Stimulated activated CD8-positive, alpha-beta memory T cell treated with anti-CD3 and anti-CD28 coated beads, Interleukin-2, amount 100 ng/mL, for 48 hours (primary cell): ENCODE measurements at regions not wholly inside any gene's neighbourhood (a gene's known extent, or its start where the extent isn't known, plus 50 kb on each side); places are given as distances from the start of the nearest gene placed in this dataset.

Experiments
- DNase-seq, 2 donors: peaks; one replicate each; pipeline ENCODE4 v3.0.0-alpha.2; 2020; ENCODE audit warnings: low read depth in 2 of 2

DNA sequence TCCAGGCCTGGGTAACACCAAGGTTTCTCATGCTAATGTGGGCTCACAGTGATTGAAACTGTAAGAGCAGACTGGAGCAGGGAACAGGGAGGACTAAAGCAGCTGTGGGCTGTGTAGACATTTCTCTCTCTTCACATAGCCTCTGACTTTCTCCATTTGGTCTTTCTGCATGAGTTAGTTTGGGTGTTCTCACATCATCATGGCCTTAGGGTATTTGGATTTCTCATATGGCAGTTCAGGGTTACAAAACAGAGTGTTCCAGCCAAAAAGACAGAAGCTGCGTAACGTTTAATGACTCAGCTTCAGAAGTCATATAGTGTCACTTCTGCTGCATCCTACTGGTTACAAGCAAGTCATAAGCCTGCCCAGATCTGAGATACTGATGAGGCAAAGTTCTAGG is 52.0 kb upstream of the OSBPL8 start:
- no peak for DNase-seq

DNA sequence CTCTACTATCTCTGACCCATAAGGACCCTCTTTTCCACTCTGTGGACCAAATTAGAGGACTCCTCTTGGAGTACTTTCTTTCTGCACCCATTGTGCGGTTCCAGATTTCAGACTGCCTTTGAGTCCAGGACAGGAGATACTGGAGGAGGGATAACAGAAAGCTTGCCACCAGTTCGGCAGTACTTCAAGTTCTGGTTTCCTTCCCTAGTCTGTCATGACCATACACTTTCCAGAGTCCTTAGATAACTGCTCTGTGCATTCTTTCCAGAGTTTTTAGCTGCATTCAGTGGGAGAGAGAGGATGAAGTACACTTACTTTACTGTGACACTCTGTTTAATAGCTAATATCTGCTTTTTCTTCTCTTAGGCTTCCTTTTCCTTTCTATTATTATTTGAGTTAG is 54.8 kb upstream of the OSBPL8 start:
- DNase-seq, result no peak

DNA sequence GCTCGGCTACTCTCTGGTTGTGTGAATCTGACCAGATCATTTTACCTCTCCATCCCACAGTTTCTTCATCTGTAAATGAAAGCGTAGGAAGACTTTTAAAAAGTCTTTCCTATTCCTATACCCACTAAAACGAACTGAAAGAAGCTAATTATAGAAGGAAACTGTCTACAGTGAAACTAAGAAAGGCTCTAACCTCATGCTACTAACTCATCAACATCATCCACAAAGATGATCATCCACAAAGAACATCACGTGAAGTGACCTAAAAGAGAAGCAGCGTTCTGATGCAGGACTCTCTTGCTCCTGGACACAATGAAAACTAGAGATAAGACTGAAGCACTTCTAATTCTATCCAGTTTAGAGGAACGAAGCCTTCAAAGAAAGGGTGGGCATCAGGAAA is 58.5 kb upstream of the OSBPL8 start:
- DNase-seq, result no peak

DNA sequence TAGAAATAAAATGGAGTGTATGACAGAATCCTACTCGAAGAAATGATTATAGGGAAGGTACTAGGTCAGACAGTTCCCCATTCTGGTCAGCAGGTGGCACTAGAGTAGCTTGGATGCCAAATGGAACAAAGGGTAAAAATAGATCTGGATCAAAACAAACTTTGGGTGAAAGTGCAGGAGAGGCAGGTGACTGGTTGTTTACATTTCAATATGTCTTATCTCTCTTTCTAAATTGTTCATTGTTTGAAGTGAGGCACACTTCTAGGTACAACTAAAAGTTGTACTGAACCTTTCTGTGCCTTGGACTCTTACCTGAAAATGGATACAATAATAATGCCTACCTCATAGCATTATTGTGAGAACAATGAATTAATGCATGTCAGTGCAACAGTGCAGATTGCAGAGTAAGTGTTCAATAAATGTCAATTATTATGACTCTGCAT is 62.0 kb upstream of the OSBPL8 start:
- DNase-seq, result peak; percentile 19 to 55

DNA sequence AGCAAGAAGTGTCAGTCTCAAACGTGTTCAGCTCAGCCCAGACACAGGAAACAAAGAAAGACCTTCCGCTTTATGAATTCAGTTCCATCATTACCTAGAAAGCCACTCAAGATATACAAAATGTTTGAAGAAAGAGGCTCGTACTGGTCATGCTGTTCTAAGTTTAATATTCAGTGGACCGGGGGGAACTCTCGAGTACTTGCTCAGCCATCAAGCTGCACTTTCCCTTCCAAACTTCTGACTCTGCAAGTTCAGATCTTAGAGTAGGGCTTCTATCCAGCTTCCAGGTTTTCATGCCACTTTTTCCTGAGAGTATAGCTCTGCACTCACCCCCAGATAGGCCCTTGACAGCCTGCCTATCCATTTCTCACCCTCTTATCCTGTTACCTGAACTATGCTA is 62.8 kb upstream of the OSBPL8 start:
- no peak for DNase-seq

DNA sequence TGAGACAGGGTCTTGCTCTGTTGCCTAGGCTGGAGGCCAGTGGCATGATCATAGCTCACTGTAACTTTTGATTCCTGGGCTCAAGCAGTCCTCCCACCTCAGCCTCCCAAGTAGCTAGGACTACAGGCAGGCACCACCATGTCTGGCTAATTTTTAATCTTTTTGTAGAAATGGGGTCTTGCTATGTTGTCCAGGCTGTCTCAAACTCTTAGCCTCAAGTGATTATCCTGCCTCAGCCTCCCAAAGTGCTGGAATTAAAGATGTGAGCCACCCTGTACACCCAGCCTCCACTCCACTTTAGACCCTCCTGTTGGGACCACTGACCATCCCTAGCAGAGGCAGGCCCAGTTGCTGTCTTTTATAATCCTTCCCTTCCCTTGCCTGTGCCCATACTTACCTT is 63.3 kb upstream of the OSBPL8 start:
- no peak for DNase-seq

DNA sequence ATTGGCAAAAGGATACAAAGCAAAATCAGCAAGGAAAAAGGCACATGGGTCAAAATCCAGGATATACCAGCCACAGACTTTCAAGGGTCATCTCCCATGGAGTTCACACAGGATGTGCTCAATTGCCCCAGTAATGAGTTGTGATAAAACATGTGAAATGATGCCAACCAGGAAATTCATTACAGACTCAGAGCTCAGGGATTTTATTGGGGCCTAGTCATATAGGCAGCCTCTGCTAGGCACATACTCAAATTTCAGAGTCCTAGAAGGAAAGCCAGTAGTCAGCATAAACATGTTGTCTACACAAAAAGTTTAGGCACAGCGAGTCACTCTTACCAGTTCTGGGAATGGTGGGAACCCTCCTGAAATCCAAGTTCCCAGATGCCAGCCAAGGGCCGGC is 64.4 kb upstream of the OSBPL8 start:
- no peak for DNase-seq

DNA sequence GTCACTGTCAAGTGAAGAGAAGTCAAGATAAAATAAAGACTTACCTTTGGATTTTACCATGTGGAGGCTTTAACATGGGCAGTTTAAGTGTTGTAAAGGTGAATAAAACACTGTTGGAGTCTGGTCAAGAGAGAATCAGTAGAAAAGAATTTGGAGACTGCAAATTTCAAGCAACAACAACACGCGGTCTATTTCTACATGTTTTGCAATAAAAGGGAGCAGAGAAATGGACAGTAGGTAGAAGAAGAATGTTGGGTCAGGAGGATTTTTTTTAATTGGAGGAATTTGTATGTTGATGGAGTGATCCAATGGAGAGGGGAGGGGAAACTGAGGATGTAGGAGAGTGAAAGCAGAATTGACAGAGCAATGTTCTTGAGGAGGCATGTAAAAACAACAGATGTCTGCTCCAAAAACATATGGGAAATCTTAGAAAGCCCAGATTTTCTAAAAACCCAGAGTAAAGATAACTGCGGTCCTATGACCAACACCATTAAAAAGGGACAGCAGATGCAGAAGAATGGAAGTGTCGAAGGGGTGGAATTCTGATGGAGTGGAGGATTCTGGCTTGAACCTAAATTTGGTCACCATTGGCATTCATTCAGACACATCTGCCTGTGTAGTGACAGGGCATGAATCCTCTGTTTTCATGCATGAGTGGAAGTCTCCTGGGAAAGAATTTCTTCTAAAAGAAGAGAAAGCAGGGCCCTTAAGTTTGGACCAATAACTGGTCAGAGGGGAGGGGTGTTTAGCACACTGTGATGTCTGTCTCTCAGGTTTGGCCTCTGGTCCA is 68.0 kb upstream of the OSBPL8 start:
- no peak for DNase-seq

DNA sequence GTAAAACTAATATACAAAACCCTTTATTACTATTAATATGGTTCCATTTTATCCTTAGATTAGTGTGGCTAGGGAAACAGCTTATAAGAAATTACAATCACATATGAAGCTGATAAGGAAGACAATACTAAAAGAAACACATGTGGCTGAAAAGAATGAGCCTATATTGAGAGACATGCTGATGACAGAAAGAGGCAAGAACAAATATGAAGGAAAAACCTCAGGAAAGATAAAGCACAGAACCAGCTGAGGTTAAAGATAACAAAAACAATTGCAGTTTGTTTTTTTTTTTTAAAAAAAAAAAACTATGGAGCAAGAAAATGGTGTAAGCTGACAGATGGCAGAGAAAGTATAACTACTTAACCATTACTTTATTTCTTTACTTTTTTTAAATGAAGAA is 69.2 kb upstream of the OSBPL8 start:
- DNase-seq, result no peak

DNA sequence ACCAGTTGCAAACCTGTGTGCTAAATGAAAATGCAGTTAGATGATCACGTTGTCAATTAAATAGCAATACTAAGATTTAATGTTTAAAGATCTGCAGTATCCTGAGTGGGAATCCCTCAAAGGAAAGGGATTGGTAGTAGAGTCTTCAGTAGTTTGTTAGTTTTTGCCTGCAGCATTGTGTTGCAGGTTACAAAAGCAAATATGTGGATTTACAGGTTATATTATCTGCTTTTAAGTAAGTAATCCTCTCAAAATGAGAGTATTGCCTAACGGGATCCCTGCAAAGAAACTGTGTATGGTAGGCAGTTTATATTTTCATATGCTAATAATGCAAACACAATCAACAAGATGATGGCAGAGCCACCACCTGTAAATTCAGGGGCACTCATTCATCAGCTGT is 72.2 kb upstream of the OSBPL8 start:
- no peak for DNase-seq

DNA sequence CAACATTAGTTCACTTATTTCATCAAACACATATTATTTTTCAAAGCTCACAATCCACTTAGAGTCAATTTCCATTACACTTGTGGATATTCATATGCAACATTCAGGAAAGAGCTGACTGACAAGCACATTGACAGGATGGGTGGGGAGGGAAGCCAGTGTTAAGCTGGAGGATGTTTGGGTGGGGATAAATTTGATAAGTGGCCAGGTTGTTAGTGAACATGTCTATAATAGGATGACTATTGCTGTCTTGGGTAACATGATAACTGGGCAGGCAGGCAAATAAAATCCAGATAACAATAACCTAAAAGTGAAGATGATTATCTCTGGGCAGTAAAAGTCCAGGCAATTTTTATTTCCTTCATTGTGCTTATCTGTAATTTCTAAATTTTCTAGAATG is 73.8 kb upstream of the OSBPL8 start:
- DNase-seq, result no peak

DNA sequence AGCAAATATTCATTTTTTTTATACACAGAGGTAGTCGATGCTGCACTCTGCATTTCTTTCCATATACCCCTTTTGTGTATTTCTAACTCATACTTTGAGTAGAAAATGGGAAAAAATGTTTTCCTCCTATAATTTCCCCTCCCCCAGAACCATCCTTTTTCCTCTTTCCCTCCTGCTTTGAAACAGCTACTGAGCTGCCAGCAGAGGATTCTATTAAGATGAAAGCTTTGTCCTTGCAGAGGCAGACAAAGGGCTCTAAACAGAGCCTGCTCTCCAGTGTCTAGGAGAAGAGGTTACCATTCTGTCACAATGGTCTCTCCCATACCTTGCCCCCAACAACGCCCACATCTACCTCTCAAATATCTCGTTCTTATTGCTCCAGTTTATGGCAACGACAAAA is 74.6 kb upstream of the OSBPL8 start:
- DNase-seq, result no peak

DNA sequence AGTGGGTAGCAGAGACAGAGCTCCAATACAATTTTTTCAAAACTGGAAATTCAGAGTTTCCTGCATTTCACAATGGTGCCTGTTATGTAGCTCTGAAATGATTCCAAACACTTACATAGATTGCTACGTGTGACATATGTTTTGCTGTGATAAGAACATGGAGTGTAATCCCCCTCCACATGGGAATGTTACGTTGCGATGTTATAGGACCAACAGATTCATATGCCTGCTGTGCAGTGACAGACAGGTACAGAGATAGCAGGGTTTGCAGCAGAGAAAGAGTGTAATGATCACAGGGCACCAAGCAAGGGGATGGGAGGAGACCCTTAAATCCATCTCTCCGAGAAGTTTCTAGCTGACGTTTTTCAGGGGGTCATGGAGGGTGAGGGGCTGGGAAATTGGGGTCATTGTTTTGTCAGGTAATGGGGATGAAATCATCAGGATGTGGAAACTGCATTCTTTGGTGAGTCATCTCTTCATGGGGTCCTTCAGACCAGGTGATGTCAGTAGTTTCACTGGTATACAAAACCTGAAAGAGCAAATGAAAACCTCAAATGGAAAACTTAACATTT is 76.6 kb upstream of the OSBPL8 start:
- no peak for DNase-seq

DNA sequence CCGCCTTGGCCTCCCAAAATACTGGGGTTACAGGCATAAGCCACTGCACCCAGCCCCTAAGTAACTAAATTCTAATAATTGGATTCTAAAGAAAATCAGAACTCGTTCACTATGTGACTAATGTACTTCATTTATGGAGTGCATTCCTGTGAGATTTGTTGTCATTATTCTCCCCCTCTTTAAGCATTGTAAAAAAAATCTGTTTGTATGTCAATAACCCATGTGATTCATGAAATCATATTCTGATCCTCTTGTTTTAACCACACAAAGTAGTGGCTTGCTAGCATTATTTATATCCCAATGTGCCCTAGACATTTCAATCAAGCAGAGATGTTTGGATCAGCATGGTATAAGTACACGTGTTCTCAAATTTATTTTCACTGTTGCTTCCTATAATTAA is 78.2 kb upstream of the OSBPL8 start:
- DNase-seq, result no peak

DNA sequence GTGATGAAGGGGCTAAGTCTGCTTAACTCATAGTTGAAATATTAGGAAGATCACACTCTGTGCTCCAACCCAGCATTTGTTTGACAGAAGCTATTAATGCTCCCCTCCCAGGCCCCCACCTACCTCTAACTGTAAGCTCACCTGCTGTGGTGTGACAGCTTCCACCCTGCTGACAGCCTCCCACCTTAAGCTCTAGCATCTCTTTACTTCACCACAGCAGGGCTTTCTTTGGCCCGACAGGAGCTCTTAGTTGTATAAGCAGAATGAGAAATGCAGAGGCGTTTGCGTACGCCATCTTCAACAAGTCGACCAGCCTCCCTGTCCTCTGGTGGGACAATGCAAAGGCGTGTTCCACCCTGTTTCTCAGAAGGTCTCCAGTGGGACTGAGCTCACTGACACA is 80.1 kb upstream of the OSBPL8 start:
- no peak for DNase-seq

DNA sequence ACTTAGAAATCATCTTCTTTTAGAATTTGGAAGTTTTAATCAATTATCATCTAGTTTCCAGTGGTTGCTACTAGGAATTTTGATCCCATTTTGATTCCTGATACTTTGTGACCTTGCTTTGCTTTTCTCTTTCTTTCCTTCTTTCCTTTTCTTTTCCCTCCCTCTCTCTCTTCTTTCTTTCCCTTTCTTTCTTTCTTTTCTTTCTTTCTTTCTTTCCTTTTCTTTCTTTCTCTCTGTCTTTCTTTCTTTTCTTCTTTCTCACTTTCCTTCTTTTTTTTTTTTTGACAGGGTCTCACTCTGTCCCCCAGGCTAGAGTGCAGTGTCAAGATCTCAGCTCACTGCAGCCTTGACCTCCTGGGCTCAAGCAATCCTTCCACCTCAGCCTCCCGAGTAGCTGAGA is 81.5 kb upstream of the OSBPL8 start:
- no peak for DNase-seq

DNA sequence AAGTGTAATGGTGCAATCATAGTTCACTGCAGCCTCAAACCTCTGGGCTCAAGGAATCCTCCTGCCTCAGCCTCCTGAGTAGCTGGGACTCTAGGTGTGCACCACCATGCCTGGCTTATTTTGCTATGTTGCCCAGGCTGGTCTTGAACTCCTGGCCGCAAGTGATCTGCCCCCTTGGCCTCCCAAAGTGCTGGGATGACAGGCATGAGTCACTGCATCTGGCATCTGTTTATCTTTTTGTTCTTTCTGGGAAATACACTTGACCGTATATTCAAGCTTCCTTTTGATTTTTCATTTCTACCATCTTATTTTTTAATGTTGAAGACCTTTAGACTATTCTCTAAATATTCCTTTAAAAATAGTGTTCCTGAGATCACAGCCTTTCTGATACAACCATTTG is 82.4 kb upstream of the OSBPL8 start:
- DNase-seq, result no peak

DNA sequence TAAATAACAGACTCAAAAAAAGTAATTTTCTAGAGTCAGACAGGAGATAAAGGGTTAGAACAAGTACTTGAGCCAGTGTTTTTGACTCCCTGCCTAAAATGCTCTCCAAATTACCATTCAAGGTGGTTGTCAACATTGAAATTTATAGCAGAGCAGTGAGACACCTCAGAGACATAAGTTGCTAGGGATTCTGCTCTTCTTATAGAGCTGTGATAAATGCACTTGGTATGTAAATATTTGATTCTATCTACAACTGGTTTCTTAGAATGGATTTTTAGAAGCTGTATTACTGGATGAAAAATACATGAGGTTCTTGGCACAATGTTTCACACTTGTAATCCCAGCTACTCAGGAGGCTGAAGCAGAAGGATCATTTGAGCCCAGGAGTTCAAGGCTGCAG is 83.9 kb upstream of the OSBPL8 start:
- no peak for DNase-seq

DNA sequence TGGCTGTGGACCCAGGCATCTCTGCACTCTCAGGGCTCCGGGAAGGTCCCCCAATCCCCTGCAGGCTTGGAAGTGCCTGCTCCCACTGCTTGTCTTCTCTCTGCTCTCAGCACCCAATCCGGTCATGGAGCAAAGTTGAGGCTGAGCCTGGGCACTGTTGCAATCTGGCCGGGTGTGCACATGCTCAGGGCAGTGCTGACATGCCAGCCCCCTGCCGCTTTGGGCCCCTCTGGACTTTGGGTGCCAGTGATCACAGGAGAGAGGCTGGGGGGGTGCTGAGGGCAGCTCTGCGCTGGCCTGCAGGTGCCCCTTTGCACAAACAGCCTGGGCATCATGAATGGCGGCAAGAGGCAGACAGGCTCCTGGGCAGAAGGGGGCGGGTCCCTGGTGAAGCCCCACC is 85.4 kb upstream of the OSBPL8 start:
- no peak for DNase-seq

DNA sequence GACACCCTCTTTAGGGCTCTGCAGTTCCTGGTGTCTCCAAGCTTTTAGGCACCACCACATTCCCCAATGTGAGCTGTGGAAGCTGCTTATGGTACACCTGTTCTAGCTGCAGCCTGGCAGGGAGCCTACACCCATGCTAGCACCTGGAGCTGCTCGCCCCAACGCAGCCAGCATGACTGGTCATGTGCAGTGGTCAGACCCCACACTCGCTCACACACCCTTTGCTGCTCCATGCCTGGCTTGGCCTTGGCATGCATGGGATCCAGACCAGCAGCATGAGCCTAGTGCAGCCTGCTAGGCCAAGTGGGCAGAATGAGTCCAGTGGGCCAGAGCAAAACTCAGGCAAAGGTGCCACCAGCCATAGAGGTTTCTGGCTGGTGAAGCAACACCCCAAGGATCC is 86.4 kb upstream of the OSBPL8 start:
- DNase-seq, result no peak

DNA sequence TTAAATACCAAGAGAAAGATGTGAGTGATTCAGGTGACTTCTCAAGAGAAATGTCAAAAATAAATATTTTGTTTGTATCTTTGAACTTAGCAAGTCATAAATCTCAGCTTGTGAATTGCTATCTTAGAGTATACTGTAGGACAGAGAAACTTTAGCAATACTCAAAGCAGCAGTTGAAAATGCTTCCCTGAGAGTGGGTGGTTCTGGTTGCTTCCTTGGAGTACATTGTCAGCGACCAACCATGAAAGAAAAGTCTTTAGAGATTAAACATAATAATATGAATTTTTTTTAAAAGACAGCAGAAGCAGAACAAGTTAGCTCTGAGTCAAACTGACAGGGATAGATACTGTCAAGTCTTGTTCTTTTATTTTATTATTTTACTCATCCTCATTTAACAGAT is 86.8 kb upstream of the OSBPL8 start:
- no peak for DNase-seq

DNA sequence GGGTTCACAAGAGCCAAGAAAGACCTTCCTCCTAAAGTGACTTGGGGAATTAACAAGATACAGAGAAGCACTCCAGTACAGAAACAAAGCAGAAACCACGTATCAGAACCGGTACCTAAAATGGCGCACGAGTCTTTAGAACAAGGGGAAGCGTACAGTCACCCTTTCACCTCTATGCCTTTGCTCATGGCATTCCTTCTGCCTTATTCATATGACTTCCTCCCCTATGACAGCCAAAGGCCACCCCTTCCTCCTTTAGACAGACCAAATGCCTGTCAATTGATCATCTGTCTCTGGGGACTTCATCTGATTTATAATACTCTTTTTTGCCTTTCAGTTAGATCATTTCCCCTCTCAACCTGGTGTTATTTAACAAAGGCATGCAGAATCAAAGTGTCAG is 89.5 kb upstream of the OSBPL8 start:
- DNase-seq, result no peak

DNA sequence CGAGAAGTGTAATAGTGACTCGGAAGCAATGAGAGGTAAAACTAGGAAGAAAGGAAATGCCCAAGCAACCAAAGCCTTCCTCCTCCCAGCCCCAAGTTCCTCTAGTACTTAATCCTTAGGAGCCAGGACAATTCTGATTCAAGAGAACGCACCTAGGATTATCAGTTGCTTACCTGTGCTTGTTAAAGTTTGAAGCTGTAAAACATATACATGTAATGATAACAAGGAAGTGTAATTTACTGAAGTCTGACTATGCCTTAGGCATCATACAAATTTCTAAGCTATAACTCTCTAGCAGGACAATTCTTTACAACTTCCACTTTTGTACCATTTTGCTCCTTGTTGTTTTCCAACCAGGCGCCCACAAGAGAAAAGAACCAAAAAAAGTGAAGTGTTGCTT is 92.8 kb upstream of the OSBPL8 start:
- no peak for DNase-seq

DNA sequence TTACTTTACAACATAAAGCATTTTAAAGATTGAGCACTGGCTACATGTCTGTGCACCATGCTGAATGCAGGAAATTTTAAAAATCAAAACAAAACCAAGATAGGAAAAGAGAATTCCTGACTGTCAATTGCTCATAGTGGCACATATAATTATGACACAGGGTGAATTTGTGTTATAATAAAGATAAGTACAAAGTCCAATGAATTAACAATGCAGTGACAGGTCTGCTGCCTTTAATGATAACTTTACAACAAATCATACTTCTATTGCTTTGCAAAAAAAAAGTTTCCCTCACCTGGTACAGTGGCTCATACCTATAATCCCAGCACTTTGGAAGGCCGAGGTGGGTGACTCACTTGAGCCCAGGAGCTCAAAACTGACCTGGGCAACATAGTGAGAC is 93.8 kb upstream of the OSBPL8 start:
- no peak for DNase-seq
